Kidney (tissue), 13 donors: ENCODE measurements at regions not wholly inside any gene's neighbourhood (a gene's known extent, or its start where the extent isn't known, plus 50 kb on each side); places are given as distances from the start of the nearest gene placed in this dataset.

Source experiments
- DNase-seq, 5 donors: peaks; one replicate each; pipeline ENCODE4 v3.0.0-alpha.2; 2013 to 2020
- FAIRE-seq: peaks from 2 replicates; lab custom pipeline; 2012; peaks lifted over from hg19 to GRCh38; lab: Jason Lieb, UNC
- H3K27ac ChIP-seq, 2 donors: one replicate each; pipeline ENCODE4 v1.7.0; 2013; ENCODE audit warnings: low read depth in 2 of 2, low read length in 2 of 2, inconsistent platforms in 1 of 2
- H3K27me3 ChIP-seq: one replicate; pipeline ENCODE4 v1.7.1; 2013; ENCODE audit warnings: low read length, inconsistent platforms; ENCODE audit not compliant: control insufficient read depth, insufficient read depth
- H3K36me3 ChIP-seq, 3 donors: one replicate each; pipeline versions ENCODE4 v1.7.0 to v1.7.1; 2013; ENCODE audit warnings: low read length in 3 of 3, control low read depth in 1 of 3, inconsistent platforms in 1 of 3; ENCODE audit not compliant: insufficient read depth in 3 of 3, control insufficient read depth in 2 of 3
- H3K4me1 ChIP-seq, 3 donors: one replicate each; pipeline versions ENCODE4 v1.7.0 to v1.7.1; 2013; ENCODE audit warnings: low read length in 3 of 3, inconsistent platforms in 1 of 3, low read depth in 1 of 3; ENCODE audit not compliant: control insufficient read depth in 2 of 3, insufficient read depth in 2 of 3
- H3K4me3 ChIP-seq, 3 donors: one replicate each; pipeline versions ENCODE4 v1.7.0 to v1.8.1; 2013; ENCODE audit warnings: low read length in 3 of 3, control low read depth in 1 of 3, inconsistent platforms in 1 of 3
- H3K9ac ChIP-seq, 3 donors: one replicate each; pipeline versions ENCODE4 v1.7.0 to v1.7.1; 2013; ENCODE audit warnings: low read length in 3 of 3, control low read depth in 1 of 3, inconsistent platforms in 1 of 3
- H3K9me3 ChIP-seq, 3 donors: one replicate each; pipeline versions ENCODE4 v1.7.0 to v1.7.1; 2013; ENCODE audit warnings: low read length in 3 of 3, control low read depth in 1 of 3, inconsistent platforms in 1 of 3; ENCODE audit not compliant: control insufficient read depth in 2 of 3, insufficient read depth in 1 of 3
- intact Hi-C: fragments of 100-400 bp; cut with DNase I; formaldehyde crosslinking; loops from one replicate; pipeline ENCODE4 v1.11.1; 2022
- TF ChIP-seq, protein P1 (sequence below): IDR thresholded peaks from 3 replicates; pipeline ENCODE4 v1.5.1; 2012; ENCODE audit warnings: mild to moderate bottlenecking, moderate library complexity, borderline replicate concordance; ENCODE audit not compliant: insufficient read depth; ENCODE audit errors: extremely low read depth
- donor health status: control.
- donor health status: control.
- donor health status: control.
- donor health status: control.
- donor health status: control.
- donor health status: DM: yes; HTN: yes; CAD: no.
- donor health status: Normal renal cell carcinoma (clear cell type).

DNA sequence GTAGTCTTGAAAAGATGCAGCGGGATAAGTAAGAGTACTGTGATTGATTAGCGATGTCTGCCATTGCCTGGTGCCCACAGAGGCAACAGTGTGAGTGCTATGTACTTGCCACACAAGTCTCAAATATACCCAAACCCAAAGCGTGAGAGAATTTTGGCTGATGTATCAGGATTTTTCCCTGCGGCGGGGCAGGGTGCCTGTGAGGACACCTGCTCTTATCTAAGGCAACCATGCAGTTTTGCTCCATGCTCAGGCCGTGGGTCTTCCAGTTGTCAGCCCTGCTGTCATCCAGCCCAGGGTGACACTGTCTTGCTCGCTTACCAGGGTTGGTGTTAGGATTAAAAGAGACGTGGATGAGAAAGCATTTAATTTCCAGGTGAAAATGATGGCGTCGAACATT is 202.7 kb downstream of the PTPRU start:
- TF ChIP-seq, protein P1, sequence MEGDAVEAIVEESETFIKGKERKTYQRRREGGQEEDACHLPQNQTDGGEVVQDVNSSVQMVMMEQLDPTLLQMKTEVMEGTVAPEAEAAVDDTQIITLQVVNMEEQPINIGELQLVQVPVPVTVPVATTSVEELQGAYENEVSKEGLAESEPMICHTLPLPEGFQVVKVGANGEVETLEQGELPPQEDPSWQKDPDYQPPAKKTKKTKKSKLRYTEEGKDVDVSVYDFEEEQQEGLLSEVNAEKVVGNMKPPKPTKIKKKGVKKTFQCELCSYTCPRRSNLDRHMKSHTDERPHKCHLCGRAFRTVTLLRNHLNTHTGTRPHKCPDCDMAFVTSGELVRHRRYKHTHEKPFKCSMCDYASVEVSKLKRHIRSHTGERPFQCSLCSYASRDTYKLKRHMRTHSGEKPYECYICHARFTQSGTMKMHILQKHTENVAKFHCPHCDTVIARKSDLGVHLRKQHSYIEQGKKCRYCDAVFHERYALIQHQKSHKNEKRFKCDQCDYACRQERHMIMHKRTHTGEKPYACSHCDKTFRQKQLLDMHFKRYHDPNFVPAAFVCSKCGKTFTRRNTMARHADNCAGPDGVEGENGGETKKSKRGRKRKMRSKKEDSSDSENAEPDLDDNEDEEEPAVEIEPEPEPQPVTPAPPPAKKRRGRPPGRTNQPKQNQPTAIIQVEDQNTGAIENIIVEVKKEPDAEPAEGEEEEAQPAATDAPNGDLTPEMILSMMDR: no peak
- DNase-seq (no peak), FAIRE-seq (no peak)
- Histone ChIP-seq H3K9me3 (no peaks in the 10 kb centered on the region), H3K9ac (no peak overlapping the region), H3K4me3 (no peak overlapping the region), H3K27me3 (no peaks in the 10 kb centered on the region), H3K27ac (no peak overlapping the region), H3K4me1 (no peaks in the 10 kb centered on the region), H3K36me3 (no peaks in the 10 kb centered on the region)
- intact Hi-C loops: no loop called here

DNA sequence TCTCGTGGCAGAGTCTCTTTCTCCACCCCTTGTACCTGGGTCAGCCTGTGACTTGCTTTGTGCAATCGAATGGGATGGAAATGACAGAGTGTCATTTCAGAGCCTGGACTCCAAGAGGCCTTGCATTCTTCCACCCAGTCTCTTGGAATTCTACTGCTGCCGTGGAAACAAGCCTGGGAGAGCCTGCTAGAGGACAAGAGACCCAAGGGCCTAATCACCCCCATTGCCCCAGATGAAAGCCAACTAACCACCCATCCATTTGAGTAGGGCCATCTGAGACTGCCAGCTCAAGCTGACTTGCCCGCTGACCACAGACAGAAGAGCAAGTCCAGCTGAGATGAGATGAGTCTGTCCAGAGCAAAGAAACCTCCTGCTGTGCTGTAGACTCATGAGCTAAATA is 201.6 kb downstream of the PTPRU start:
- Histone ChIP-seq H3K9ac (no peak overlapping the region), H3K27me3 (no peaks in the 10 kb centered on the region)
- no peak for FAIRE-seq

DNA sequence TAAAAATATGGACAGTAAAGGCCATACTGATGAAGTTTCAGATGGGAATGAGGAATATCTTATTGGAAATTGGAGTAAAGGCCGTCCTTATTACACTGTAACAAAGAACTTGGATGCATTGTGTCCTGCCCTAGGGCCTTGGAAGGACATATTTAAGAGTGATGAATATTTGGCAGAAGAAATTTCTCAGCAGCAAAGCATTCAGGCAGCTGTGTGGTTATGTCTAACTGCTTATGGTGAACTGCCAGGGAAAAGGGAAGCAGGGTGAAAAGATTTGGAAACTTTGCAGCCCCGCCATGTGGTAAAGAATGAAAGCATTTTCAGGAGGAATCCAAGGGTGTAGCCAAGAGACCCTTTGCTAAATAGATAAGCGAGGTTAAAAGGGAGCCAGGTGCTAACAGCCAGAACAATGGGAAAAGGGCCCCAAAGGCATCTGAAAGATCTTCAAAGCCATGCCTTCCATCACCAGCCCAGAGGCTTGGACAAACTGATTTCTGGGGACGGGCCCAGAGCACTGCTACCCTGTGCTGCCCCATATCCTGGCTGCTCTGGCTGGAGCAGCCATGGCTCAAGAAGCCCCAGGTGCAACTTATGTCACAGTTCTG is 200.0 kb downstream of the PTPRU start:
- no peaks in the 10 kb centered on the region for H3K27me3 ChIP-seq
- no peak overlapping the region for H3K4me3 ChIP-seq
- intact Hi-C loops: no loop called here
- TF ChIP-seq, protein P1: no peak
- H3K9ac ChIP-seq: no peak overlapping the region
- no peak overlapping the region for H3K27ac ChIP-seq
- DNase-seq: no peak
- H3K9me3 ChIP-seq: no peaks in the 10 kb centered on the region
- no peaks in the 10 kb centered on the region for H3K4me1 ChIP-seq
- no peak for FAIRE-seq
- no peaks in the 10 kb centered on the region for H3K36me3 ChIP-seq

More for the DNA sequence above, 201.6 kb downstream of the PTPRU start:
- Histone ChIP-seq H3K36me3 (no peaks in the 10 kb centered on the region), H3K4me3 (no peak overlapping the region), H3K27ac (no peak overlapping the region), H3K4me1 (no peaks in the 10 kb centered on the region), H3K9me3 (no peaks in the 10 kb centered on the region)
- no peak for DNase-seq
- intact Hi-C loops: no loop called here
- TF ChIP-seq, protein P1: no peak

DNA sequence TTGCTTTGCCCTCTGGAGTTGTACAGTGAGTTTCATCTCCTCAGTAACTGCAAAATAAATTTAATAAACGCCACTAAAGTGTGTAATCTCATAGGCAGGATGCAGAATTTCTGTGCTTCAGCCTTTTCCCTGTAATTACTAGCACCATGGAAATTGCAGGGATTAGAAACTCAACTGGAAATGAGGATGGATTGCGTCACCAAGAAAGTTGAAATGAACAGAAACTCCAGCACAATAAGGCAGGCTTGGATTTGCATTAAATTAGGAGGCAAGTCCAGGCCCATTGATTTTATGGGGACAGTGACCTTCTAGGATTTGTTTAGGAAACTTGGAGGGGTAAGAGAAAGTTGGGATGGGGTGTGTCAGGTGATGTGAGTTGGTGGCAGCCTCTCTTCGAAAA is 197.5 kb downstream of the PTPRU start:
- Histone ChIP-seq H3K27me3 (no peaks in the 10 kb centered on the region), H3K9ac (no peak overlapping the region), H3K4me3 (no peak overlapping the region), H3K4me1 (no peaks in the 10 kb centered on the region), H3K36me3 (no peaks in the 10 kb centered on the region), H3K9me3 (peaks cover 0 to 4% (median 0%) of the 10 kb centered on the region in 3 donors), H3K27ac (no peak overlapping the region)
- DNase-seq (no peak), FAIRE-seq (no peak)
- intact Hi-C loops: no loop called here
- TF ChIP-seq, protein P1: no peak
